ENCODE measurements at regions not wholly inside any gene's neighbourhood (a gene's known extent, or its start where the extent isn't known, plus 50 kb on each side); places are given as distances from the start of the nearest gene placed in this dataset.

DNA sequence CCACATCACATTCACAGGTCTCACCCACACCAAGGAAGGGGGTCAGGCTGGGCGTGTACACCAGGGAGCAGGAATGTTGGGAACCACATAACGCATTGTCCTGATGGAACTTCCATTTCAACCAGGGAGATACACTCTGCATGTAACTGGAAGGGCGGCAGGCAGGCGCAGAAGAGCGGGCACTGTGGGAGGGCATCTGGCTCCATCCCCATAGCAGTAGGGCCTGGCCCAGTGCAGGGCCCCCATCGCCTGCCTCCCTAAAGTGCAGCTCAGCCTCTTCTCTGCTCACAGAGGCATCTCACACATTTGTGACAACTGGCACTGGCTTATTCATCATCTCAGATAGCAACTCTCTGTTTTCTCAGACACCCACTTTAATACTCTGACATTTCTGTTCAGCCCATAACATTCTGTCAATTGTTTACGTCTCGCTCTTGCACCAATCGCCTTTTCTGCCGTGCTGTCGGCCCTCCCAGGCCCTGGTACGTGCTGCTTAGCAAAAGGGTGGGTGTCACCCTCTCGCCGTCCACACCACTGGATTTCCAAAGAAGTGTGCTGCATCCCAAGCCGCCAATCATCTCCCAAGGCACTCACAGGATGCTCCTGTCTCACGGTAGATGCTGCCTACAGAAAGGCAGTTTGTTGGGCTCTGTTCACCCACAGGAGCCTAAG is 353.3 kb upstream of the ZNF507 start:
- TF ChIP-seq, protein P1, sequence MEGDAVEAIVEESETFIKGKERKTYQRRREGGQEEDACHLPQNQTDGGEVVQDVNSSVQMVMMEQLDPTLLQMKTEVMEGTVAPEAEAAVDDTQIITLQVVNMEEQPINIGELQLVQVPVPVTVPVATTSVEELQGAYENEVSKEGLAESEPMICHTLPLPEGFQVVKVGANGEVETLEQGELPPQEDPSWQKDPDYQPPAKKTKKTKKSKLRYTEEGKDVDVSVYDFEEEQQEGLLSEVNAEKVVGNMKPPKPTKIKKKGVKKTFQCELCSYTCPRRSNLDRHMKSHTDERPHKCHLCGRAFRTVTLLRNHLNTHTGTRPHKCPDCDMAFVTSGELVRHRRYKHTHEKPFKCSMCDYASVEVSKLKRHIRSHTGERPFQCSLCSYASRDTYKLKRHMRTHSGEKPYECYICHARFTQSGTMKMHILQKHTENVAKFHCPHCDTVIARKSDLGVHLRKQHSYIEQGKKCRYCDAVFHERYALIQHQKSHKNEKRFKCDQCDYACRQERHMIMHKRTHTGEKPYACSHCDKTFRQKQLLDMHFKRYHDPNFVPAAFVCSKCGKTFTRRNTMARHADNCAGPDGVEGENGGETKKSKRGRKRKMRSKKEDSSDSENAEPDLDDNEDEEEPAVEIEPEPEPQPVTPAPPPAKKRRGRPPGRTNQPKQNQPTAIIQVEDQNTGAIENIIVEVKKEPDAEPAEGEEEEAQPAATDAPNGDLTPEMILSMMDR (IDR thresholded peaks at IDR 0.05): no peak
- TF ChIP-seq POLR2AphosphoS5 (IDR thresholded peaks at IDR 0.05; ENCODE audit: insufficient read depth in 1 of 2, low read depth in 1 of 2) (no peak), POLR2A (IDR thresholded peaks at IDR 0.05) (no peak)
